ENCODE measurements at regions not wholly inside any gene's neighbourhood (a gene's known extent, or its start where the extent isn't known, plus 50 kb on each side); places are given as distances from the start of the nearest gene placed in this dataset.

DNA sequence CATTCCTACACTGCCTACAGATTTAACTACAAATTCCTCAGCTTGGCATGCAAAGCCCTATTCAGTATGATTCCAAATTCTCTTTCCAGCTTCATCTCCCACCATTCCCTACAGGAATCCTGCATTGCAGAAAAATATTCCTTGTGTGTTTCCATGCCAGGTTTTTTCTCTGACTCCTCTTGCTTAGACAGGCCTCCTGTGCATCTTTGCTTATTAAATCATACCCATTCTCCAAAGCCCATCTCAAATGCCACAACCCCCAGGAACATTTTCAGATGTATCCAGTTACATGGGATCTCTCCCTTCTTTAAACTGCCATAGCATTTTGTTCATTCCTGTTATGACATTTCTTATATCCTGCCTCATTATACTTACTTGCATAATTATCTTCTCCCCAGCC is 106.4 kb upstream of the GRIA3 start:
- no peak for TF ChIP-seq CTCF (IDR thresholded peaks at IDR 0.05; ENCODE audit: low read length, missing control alignments)
- DNase-seq (ENCODE audit: low read depth) = no peak
- no peak overlapping the region for H3K4me3 ChIP-seq (replicated peaks; ENCODE audit: low read depth, low read length)

GRCh38 chrX:123080065-123080464 is 104.0 kb upstream of the GRIA3 start:
- TF ChIP-seq CTCF (IDR thresholded peaks at IDR 0.05; ENCODE audit: low read length, missing control alignments) = no peak
- H3K4me3 ChIP-seq (replicated peaks; ENCODE audit: low read depth, low read length) = no peak overlapping the region
- DNase-seq (ENCODE audit: low read depth) = no peak

DNA sequence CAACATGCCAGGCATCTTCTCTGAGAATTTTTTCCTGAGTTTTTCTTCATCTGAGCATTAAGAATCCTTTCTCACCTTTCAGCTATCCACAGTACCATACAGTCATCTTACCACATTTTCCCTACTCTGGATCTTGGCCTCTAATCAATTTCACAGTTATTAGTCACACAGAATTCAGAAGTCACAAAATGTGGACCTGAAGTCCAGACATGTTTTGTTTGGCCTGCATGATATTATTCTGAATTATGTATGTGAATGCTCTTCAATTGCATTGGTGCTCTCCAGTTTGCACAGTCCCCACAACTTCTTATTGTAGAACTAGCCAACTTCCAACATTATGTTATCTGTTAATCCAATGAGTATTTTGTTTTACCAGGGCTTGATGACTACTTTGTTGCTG is 102.3 kb upstream of the GRIA3 start:
- no peak for DNase-seq (ENCODE audit: low read depth)

GRCh38 chrX:123083924-123084323 is 100.2 kb upstream of the GRIA3 start:
- no peak overlapping the region for H3K4me3 ChIP-seq (replicated peaks; ENCODE audit: low read depth, low read length)
- peak; percentile 35 for DNase-seq (ENCODE audit: low read depth)
- no peak for TF ChIP-seq CTCF (IDR thresholded peaks at IDR 0.05; ENCODE audit: low read length, missing control alignments)

More for the DNA sequence above, 102.3 kb upstream of the GRIA3 start:
- no peak for TF ChIP-seq CTCF (IDR thresholded peaks at IDR 0.05; ENCODE audit: low read length, missing control alignments)
- H3K4me3 ChIP-seq (replicated peaks; ENCODE audit: low read depth, low read length) = no peak overlapping the region

DNA sequence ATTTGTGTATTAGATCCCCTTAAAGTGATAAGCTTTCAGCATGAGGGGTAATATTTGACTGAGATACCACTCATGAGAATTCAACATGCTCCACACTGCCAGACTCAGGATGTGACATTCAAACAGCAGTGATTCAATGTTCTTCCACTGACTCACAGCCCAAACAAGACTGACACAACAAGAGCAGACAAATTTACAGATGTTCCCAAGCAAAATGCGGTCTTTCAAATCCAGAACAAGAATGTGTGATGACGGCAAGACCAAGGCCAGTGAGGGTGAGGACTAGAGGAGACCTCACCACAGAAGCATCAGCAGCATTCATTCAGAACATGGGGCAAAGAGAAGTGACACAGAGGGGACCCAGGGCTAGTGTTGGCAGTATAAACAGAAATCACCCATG is 99.3 kb upstream of the GRIA3 start:
- no peak overlapping the region for H3K4me3 ChIP-seq (replicated peaks; ENCODE audit: low read depth, low read length)
- DNase-seq (ENCODE audit: low read depth) = peak; percentile 49
- no peak for TF ChIP-seq CTCF (IDR thresholded peaks at IDR 0.05; ENCODE audit: low read length, missing control alignments)

- no peak overlapping the region for H3K4me3 ChIP-seq (replicated peaks; ENCODE audit: low read depth, low read length)
- DNase-seq (ENCODE audit: low read depth) = no peak
- TF ChIP-seq CTCF (IDR thresholded peaks at IDR 0.05; ENCODE audit: low read length, missing control alignments) = no peak
Measured at GRCh38 chrX:123085311-123085940, 98.7 kb upstream of the GRIA3 start.

- TF ChIP-seq CTCF (IDR thresholded peaks at IDR 0.05; ENCODE audit: low read length, missing control alignments) = no peak
- H3K4me3 ChIP-seq (replicated peaks; ENCODE audit: low read depth, low read length) = no peak overlapping the region
- DNase-seq (ENCODE audit: low read depth) = no peak
Measured at GRCh38 chrX:123086768-123087167, 97.3 kb upstream of the GRIA3 start.

Measured in fibroblast of pulmonary artery (primary cell).